ENCODE measurements at regions not wholly inside any gene's neighbourhood (a gene's known extent, or its start where the extent isn't known, plus 50 kb on each side); places are given as distances from the start of the nearest gene placed in this dataset.

DNA sequence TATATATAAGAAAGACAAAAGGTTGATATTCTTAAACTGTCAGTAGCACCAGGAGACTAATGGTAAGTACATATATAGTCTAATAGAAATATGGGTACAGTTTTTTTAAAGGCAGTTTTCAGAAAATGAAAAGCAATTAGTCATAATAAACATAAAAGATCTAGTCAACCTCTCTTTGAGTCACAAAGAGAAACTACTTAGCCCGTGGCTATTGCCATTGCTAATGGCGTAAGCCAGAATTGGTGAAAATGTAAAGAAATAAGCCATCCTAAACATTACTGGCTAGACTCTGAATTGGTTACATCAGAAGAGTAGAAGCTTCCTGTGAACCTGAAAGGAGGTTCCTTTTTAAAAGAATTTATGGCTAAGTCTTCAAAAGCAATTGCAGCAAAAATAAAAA, 668.7 kb upstream of the CPEB2 start:
- H3K79me2 ChIP-seq (ENCODE audit: control insufficient read depth, insufficient read depth, low read length, poor library complexity) = no peaks in the 10 kb centered on the region
- H3K14ac ChIP-seq (ENCODE audit: low read length) = no peak overlapping the region

DNA sequence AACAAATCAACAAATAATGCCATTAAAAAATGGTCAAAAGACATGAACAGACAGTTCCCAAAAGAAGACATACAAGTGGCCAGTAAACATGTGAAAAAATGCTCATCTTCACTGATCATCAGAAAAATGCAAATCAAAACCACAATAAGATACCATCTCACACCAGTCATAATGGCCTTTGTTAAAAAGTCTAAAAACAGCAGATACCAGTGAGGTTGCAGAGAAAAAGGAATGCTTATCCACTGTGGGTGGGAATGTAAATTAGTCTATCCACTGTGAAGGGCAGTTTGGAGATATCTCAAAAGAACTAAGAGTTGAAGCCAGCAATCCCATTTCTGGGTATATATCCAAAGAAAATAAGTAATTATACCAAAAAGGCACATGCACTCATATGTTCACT, 668.1 kb upstream of the CPEB2 start:
- Histone ChIP-seq H4K8ac (ENCODE audit: low read depth, low read length) (no peak overlapping the region), H4K91ac (ENCODE audit: low read depth, low read length) (no peak overlapping the region), H2BK12ac (ENCODE audit: low read length) (no peak overlapping the region), H3K27me3 (ENCODE audit: insufficient read depth, low read length) (no peaks in the 10 kb centered on the region), H3K27ac (ENCODE audit: low read depth, low read length) (no peak overlapping the region), H3K79me2 (ENCODE audit: control insufficient read depth, insufficient read depth, low read length, poor library complexity) (no peaks in the 10 kb centered on the region), H3K4me3 (ENCODE audit: low read depth, low read length) (no peak overlapping the region), H2BK5ac (ENCODE audit: low read depth, low read length, poor library complexity) (no peak overlapping the region), H3K9ac (ENCODE audit: low read length) (no peak overlapping the region), H3K23ac (ENCODE audit: low read length) (no peak overlapping the region), H3K79me1 (ENCODE audit: low read length) (no peaks in the 10 kb centered on the region), H4K12ac (ENCODE audit: low read depth, low read length) (no peak overlapping the region), H3K14ac (ENCODE audit: low read length) (no peak overlapping the region), H3K36me3 (ENCODE audit: control insufficient read depth in 1 of 2, insufficient read depth in 2 of 2, low read length in 2 of 2) (no peaks in the 10 kb centered on the region), H2AK5ac (ENCODE audit: low read length) (no peak overlapping the region), H2BK120ac (ENCODE audit: insufficient read depth, low read length, poor library complexity) (no peak overlapping the region), H3K4ac (ENCODE audit: low read depth, low read length) (no peak overlapping the region), H2AFZ (ENCODE audit: insufficient read depth, low read length, poor library complexity) (no peak overlapping the region), H3K4me2 (ENCODE audit: low read length) (no peak overlapping the region), H3K18ac (ENCODE audit: low read length) (no peak overlapping the region), H3K9me3 (ENCODE audit: insufficient read depth, low read depth, low read length) (no peaks in the 10 kb centered on the region), H3K4me1 (ENCODE audit: control insufficient read depth in 1 of 2, insufficient read depth in 2 of 2, low read length in 2 of 2) (no peaks in the 10 kb centered on the region)
- no peak for DNase-seq

More for the DNA sequence above, 668.7 kb upstream of the CPEB2 start:
- Histone ChIP-seq H3K4me3 (ENCODE audit: low read depth, low read length) (no peak overlapping the region), H2BK5ac (ENCODE audit: low read depth, low read length, poor library complexity) (no peak overlapping the region), H3K36me3 (ENCODE audit: control insufficient read depth in 1 of 2, insufficient read depth in 2 of 2, low read length in 2 of 2) (no peaks in the 10 kb centered on the region), H2BK12ac (ENCODE audit: low read length) (no peak overlapping the region), H3K18ac (ENCODE audit: low read length) (no peak overlapping the region), H4K91ac (ENCODE audit: low read depth, low read length) (no peak overlapping the region), H2BK120ac (ENCODE audit: insufficient read depth, low read length, poor library complexity) (no peak overlapping the region), H3K4me1 (ENCODE audit: control insufficient read depth in 1 of 2, insufficient read depth in 2 of 2, low read length in 2 of 2) (no peaks in the 10 kb centered on the region), H3K9me3 (ENCODE audit: insufficient read depth, low read depth, low read length) (no peaks in the 10 kb centered on the region), H2AK5ac (ENCODE audit: low read length) (no peak overlapping the region), H3K23ac (ENCODE audit: low read length) (no peak overlapping the region), H4K12ac (ENCODE audit: low read depth, low read length) (no peak overlapping the region), H3K9ac (ENCODE audit: low read length) (no peak overlapping the region), H3K27me3 (ENCODE audit: insufficient read depth, low read length) (no peaks in the 10 kb centered on the region), H3K4ac (ENCODE audit: low read depth, low read length) (no peak overlapping the region), H2AFZ (ENCODE audit: insufficient read depth, low read length, poor library complexity) (no peak overlapping the region), H3K27ac (ENCODE audit: low read depth, low read length) (no peak overlapping the region), H3K79me1 (ENCODE audit: low read length) (no peaks in the 10 kb centered on the region), H3K4me2 (ENCODE audit: low read length) (no peak overlapping the region), H4K8ac (ENCODE audit: low read depth, low read length) (no peak overlapping the region)
- no peak for DNase-seq
- WGBS (ENCODE audit: extremely low coverage, insufficient coverage, insufficient read length) = no CpG with 5 or more reads among the region's 2 CpGs

DNA sequence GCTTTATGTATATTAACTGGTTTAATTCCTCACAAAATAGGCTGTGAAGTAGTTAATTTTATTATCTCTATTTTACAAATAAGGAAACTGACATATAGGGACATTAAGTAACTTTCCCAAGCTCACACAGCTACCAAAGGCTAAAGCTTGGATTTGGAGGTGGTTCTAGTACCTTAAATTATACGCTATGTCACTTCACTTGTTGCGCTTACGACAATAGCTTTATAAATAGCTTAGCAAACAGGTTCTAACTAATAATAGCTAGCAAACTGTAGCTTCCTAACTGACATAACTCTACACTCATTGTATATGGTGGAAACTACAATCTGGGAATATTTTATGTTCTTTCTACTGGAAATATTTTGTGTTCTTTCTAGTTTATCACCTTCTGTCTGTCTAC, 666.4 kb upstream of the CPEB2 start:
- Histone ChIP-seq H3K18ac (ENCODE audit: low read length) (no peak overlapping the region), H3K27ac (ENCODE audit: low read depth, low read length) (no peak overlapping the region), H2BK120ac (ENCODE audit: insufficient read depth, low read length, poor library complexity) (no peak overlapping the region), H4K91ac (ENCODE audit: low read depth, low read length) (no peak overlapping the region), H3K4me2 (ENCODE audit: low read length) (no peak overlapping the region), H3K27me3 (ENCODE audit: insufficient read depth, low read length) (no peaks in the 10 kb centered on the region), H3K79me2 (ENCODE audit: control insufficient read depth, insufficient read depth, low read length, poor library complexity) (no peaks in the 10 kb centered on the region), H3K4me1 (ENCODE audit: control insufficient read depth in 1 of 2, insufficient read depth in 2 of 2, low read length in 2 of 2) (no peaks in the 10 kb centered on the region), H4K12ac (ENCODE audit: low read depth, low read length) (no peak overlapping the region), H3K4ac (ENCODE audit: low read depth, low read length) (no peak overlapping the region), H3K14ac (ENCODE audit: low read length) (no peak overlapping the region), H3K23ac (ENCODE audit: low read length) (no peak overlapping the region), H4K8ac (ENCODE audit: low read depth, low read length) (no peak overlapping the region), H2BK5ac (ENCODE audit: low read depth, low read length, poor library complexity) (no peak overlapping the region), H3K9ac (ENCODE audit: low read length) (no peak overlapping the region), H3K4me3 (ENCODE audit: low read depth, low read length) (no peak overlapping the region), H2AK5ac (ENCODE audit: low read length) (no peak overlapping the region), H3K9me3 (ENCODE audit: insufficient read depth, low read depth, low read length) (no peaks in the 10 kb centered on the region), H2AFZ (ENCODE audit: insufficient read depth, low read length, poor library complexity) (no peak overlapping the region), H3K79me1 (ENCODE audit: low read length) (no peaks in the 10 kb centered on the region), H3K36me3 (ENCODE audit: control insufficient read depth in 1 of 2, insufficient read depth in 2 of 2, low read length in 2 of 2) (no peaks in the 10 kb centered on the region), H2BK12ac (ENCODE audit: low read length) (no peak overlapping the region)
- WGBS (ENCODE audit: extremely low coverage, insufficient coverage, insufficient read length) = no CpG with 5 or more reads among the region's 3 CpGs
- DNase-seq = no peak

- Histone ChIP-seq H3K9ac (ENCODE audit: low read length) (no peak overlapping the region), H3K4me2 (ENCODE audit: low read length) (no peak overlapping the region), H3K36me3 (ENCODE audit: control insufficient read depth in 1 of 2, insufficient read depth in 2 of 2, low read length in 2 of 2) (no peaks in the 10 kb centered on the region), H2BK5ac (ENCODE audit: low read depth, low read length, poor library complexity) (no peak overlapping the region), H3K79me1 (ENCODE audit: low read length) (no peaks in the 10 kb centered on the region), H3K27ac (ENCODE audit: low read depth, low read length) (no peak overlapping the region), H2BK12ac (ENCODE audit: low read length) (no peak overlapping the region), H3K23ac (ENCODE audit: low read length) (no peak overlapping the region), H3K9me3 (ENCODE audit: insufficient read depth, low read depth, low read length) (no peaks in the 10 kb centered on the region), H2AFZ (ENCODE audit: insufficient read depth, low read length, poor library complexity) (no peak overlapping the region), H2AK5ac (ENCODE audit: low read length) (no peak overlapping the region), H4K91ac (ENCODE audit: low read depth, low read length) (no peak overlapping the region), H4K12ac (ENCODE audit: low read depth, low read length) (no peak overlapping the region), H4K8ac (ENCODE audit: low read depth, low read length) (no peak overlapping the region), H3K18ac (ENCODE audit: low read length) (no peak overlapping the region), H3K27me3 (ENCODE audit: insufficient read depth, low read length) (no peaks in the 10 kb centered on the region), H3K79me2 (ENCODE audit: control insufficient read depth, insufficient read depth, low read length, poor library complexity) (no peaks in the 10 kb centered on the region), H3K4ac (ENCODE audit: low read depth, low read length) (no peak overlapping the region), H3K4me3 (ENCODE audit: low read depth, low read length) (no peak overlapping the region), H2BK120ac (ENCODE audit: insufficient read depth, low read length, poor library complexity) (no peak overlapping the region), H3K14ac (ENCODE audit: low read length) (no peak overlapping the region), H3K4me1 (ENCODE audit: control insufficient read depth in 1 of 2, insufficient read depth in 2 of 2, low read length in 2 of 2) (no peaks in the 10 kb centered on the region)
- no peak for DNase-seq
- WGBS (ENCODE audit: extremely low coverage, insufficient coverage, insufficient read length) = no CpG with 5 or more reads among the region's 2 CpGs
Measured at GRCh38 chr4:14336656-14337055, 665.6 kb upstream of the CPEB2 start.

All from trophoblast cell (in vitro differentiated cells and primary cell).